H9 (cell line): ENCODE measurements at regions not wholly inside any gene's neighbourhood (a gene's known extent, or its start where the extent isn't known, plus 50 kb on each side); places are given as distances from the start of the nearest gene placed in this dataset.

ENCODE experiments used
- DNase-seq: peaks from one replicate; pipeline ENCODE4 v3.0.0-alpha.2; 2017
- H2AFZ ChIP-seq: one replicate; pipeline ENCODE4 v1.6.1; 2013; ENCODE audit warnings: mild to moderate bottlenecking, low read length, control low read depth, moderate library complexity
- H2AK5ac ChIP-seq: 2 replicates; pipeline ENCODE4 v1.6.1; 2013; ENCODE audit warnings: low read length, control low read depth, mixed read lengths; ENCODE audit not compliant: insufficient read length
- H2BK120ac ChIP-seq: one replicate; pipeline ENCODE4 v1.6.1; 2013; ENCODE audit warnings: low read depth, mild to moderate bottlenecking, low read length, control low read depth, inconsistent platforms; ENCODE audit not compliant: poor library complexity, severe bottlenecking
- H2BK12ac ChIP-seq: 2 replicates; pipeline ENCODE4 v1.6.1; 2013; ENCODE audit warnings: low read length, control low read depth, mixed read lengths, low read depth; ENCODE audit not compliant: insufficient read length
- H2BK15ac ChIP-seq: 2 replicates; pipeline ENCODE4 v1.6.1; 2013; ENCODE audit warnings: low read depth, low read length, control low read depth
- H2BK20ac ChIP-seq: one replicate; pipeline ENCODE4 v1.6.1; 2013; ENCODE audit warnings: low read depth, mild to moderate bottlenecking, low read length, control low read depth, inconsistent platforms; ENCODE audit not compliant: poor library complexity, severe bottlenecking
- H2BK5ac ChIP-seq: 2 replicates; pipeline ENCODE4 v1.6.1; 2013; ENCODE audit warnings: low read length, control low read depth, mixed read lengths; ENCODE audit not compliant: insufficient read length
- H3K14ac ChIP-seq: 2 replicates; pipeline ENCODE4 v1.6.1; 2013; ENCODE audit warnings: low read length, control low read depth; ENCODE audit not compliant: insufficient read depth
- H3K18ac ChIP-seq: 2 replicates; pipeline ENCODE4 v1.6.1; 2013; ENCODE audit warnings: low read depth, mild to moderate bottlenecking, mixed read lengths, low read length, control low read depth; ENCODE audit not compliant: insufficient read length
- H3K23ac ChIP-seq: 2 replicates; pipeline ENCODE4 v1.6.1; 2013; ENCODE audit warnings: low read length, control low read depth, mixed read lengths, low read depth; ENCODE audit not compliant: insufficient read length
- H3K23me2 ChIP-seq: 2 replicates; pipeline ENCODE4 v1.6.1; 2013; ENCODE audit warnings: low read depth, mild to moderate bottlenecking, mixed read lengths, low read length, control low read depth; ENCODE audit not compliant: insufficient read length, poor library complexity, severe bottlenecking
- H3K27ac ChIP-seq: 2 replicates; pipeline ENCODE4 v1.5.1; 2013; ENCODE audit warnings: low read length, control low read depth, mixed read lengths, low read depth; ENCODE audit not compliant: insufficient read length
- H3K27me3 ChIP-seq: 2 replicates; pipeline ENCODE4 v1.6.1; 2013; ENCODE audit warnings: low read length, control low read depth, inconsistent platforms; ENCODE audit not compliant: insufficient read depth
- H3K4ac ChIP-seq: 2 replicates; pipeline ENCODE4 v1.6.1; 2013; ENCODE audit warnings: low read depth, mild to moderate bottlenecking, control low read depth, inconsistent platforms, low read length, moderate library complexity
- H3K4me1 ChIP-seq: 2 replicates; pipeline ENCODE4 v1.6.1; 2013; ENCODE audit warnings: low read length, control low read depth, inconsistent platforms; ENCODE audit not compliant: insufficient read depth
- H3K4me2 ChIP-seq: 2 replicates; pipeline ENCODE4 v1.6.1; 2013; ENCODE audit warnings: low read length, control low read depth, mixed read lengths; ENCODE audit not compliant: insufficient read length, insufficient read depth
- H3K56ac ChIP-seq: 2 replicates; pipeline ENCODE4 v1.6.1; 2013; ENCODE audit warnings: low read depth, mild to moderate bottlenecking, mixed read lengths, low read length, control low read depth; ENCODE audit not compliant: insufficient read length
- H3K79me1 ChIP-seq: 2 replicates; pipeline ENCODE4 v1.6.1; 2013; ENCODE audit warnings: low read depth, mild to moderate bottlenecking, moderate library complexity, low read length, control low read depth, inconsistent platforms; ENCODE audit not compliant: insufficient read depth, poor library complexity, severe bottlenecking
- H3K79me2 ChIP-seq: 2 replicates; pipeline ENCODE4 v1.6.1; 2013; ENCODE audit warnings: low read length, control low read depth, inconsistent platforms; ENCODE audit not compliant: insufficient read depth
- H3K9ac ChIP-seq: 2 replicates; pipeline ENCODE4 v1.6.1; 2013; ENCODE audit warnings: low read length, control low read depth, mixed read lengths; ENCODE audit not compliant: insufficient read length; ENCODE audit errors: extremely low read depth
- H3K9me3 ChIP-seq: one replicate; pipeline ENCODE4 v1.6.1; 2013; ENCODE audit warnings: low read depth, low read length, inconsistent platforms; ENCODE audit not compliant: control insufficient read depth
- H3T11ph ChIP-seq: one replicate; pipeline ENCODE4 v1.6.1; 2013; ENCODE audit warnings: mild to moderate bottlenecking, low read length, control low read depth, inconsistent platforms
- H4K20me1 ChIP-seq: one replicate; pipeline ENCODE4 v1.6.1; 2013; ENCODE audit not compliant: control insufficient read depth, insufficient read length, insufficient read depth
- H4K5ac ChIP-seq: 2 replicates; pipeline ENCODE4 v1.6.1; 2013; ENCODE audit warnings: low read depth, mild to moderate bottlenecking, mixed read lengths, low read length, control low read depth; ENCODE audit not compliant: insufficient read length
- H4K8ac ChIP-seq: replicated peaks from 2 replicates; pipeline ENCODE4 v1.6.1; 2013; ENCODE audit warnings: low read length, control low read depth, mixed read lengths, low read depth; ENCODE audit not compliant: insufficient read length
- H4K91ac ChIP-seq: 2 replicates; pipeline ENCODE4 v1.6.1; 2013; ENCODE audit warnings: low read depth, mild to moderate bottlenecking, moderate library complexity, mixed read lengths, low read length, control low read depth; ENCODE audit not compliant: insufficient read length
- H3K27ac Mint-ChIP-seq, 3 experiments: 2 replicates in 2 of 3; 3 replicates in 1 of 3; pipeline ENCODE4 v1.8.0; 2020 to 2021; ENCODE audit warnings: mixed read lengths in 3 of 3, mild to moderate bottlenecking in 1 of 3, moderate library complexity in 1 of 3
- H3K27me3 Mint-ChIP-seq: 2 replicates; pipeline ENCODE4 v1.8.0; 2021; ENCODE audit warnings: low read depth, mild to moderate bottlenecking, moderate library complexity, mixed read lengths
- H3K36me3 Mint-ChIP-seq, 3 experiments: 2 replicates in 2 of 3; 3 replicates in 1 of 3; pipeline ENCODE4 v1.8.0; 2020 to 2021; ENCODE audit warnings: low read depth in 3 of 3, mixed read lengths in 3 of 3; ENCODE audit not compliant: insufficient read depth in 1 of 3
- H3K4me1 Mint-ChIP-seq, 2 experiments: 2 replicates each; pipeline ENCODE4 v1.8.0; 2020; ENCODE audit warnings: mixed read lengths in 2 of 2
- H3K4me3 Mint-ChIP-seq, 2 experiments: 2 replicates in 1 of 2; 3 replicates in 1 of 2; pipeline ENCODE4 v1.8.0; 2020 to 2021; ENCODE audit warnings: mild to moderate bottlenecking in 2 of 2, mixed read lengths in 2 of 2, moderate library complexity in 1 of 2
- H3K9me3 Mint-ChIP-seq, 2 experiments: 2 replicates in 1 of 2; 3 replicates in 1 of 2; pipeline ENCODE4 v1.8.0; 2020; ENCODE audit warnings: mild to moderate bottlenecking in 2 of 2, mixed read lengths in 2 of 2, moderate library complexity in 1 of 2
- WGBS: extraction: QIAGEN DNeasy Blood & Tissue Kit; methylation state at CpG from one replicate; pipeline ENCODE4 v1.1.7; 2013; ENCODE audit warnings: missing lambda C conversion rate, low lambda C conversion rate, mixed read lengths; ENCODE audit not compliant: insufficient read length; ENCODE audit errors: extremely low coverage; 5-methylcytosine and 5-hydroxymethylcytosine counted together
- TF ChIP-seq, protein P1 (sequence below): fragments of 200-600 bp; sonication (generic); conservative IDR thresholded peaks from 3 replicates; pipeline ENCODE4 v1.8.0; 2021; ENCODE audit warnings: antibody characterized with exemption, mild to moderate bottlenecking

DNA sequence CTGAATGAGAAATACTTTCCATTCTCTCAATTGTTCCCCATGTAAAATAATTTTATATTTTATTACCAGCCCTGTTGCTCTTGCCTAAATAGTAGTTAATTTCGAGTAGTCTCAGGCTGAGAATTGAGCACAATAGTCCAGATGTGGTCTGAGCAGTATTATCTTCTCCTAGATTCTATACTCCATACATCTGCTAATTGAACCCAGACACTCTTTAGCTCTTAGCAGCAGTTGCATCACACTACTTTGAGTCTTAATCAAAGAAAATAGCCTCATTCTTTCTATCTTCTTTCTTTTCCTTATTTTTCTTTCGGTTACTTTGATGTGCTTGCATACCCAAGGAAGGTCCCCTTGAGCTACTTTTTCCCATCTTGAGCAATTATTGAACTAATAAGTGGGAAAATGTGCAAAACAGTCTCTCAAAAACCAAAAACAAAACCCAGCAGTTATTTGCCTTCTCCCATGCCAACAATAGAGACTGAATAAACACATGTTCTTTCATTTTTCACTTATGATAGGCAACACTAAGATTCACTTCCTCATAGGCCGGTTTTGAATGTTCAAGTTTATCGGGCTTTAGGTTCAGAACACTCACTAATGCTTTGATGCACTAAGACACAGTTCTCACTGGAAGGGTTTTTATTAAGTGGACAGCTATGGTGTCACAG is 204.5 kb downstream of the POU4F1 start:
- Histone ChIP-seq H4K20me1 (no peaks in the 10 kb centered on the region), H4K91ac (no peak overlapping the region), H2BK20ac (no peak overlapping the region), H3T11ph (no peak overlapping the region), H3K79me2 (no peaks in the 10 kb centered on the region), H3K56ac (no peak overlapping the region), H3K14ac (no peak overlapping the region), H3K23me2 (no peaks in the 10 kb centered on the region), H3K18ac (no peak overlapping the region), H3K79me1 (no peaks in the 10 kb centered on the region), H3K4ac (no peak overlapping the region), H2BK5ac (no peak overlapping the region), H4K5ac (no peak overlapping the region), H3K27ac (no peak overlapping the region), H2AFZ (no peak overlapping the region), H3K27me3 (no peaks in the 10 kb centered on the region), H3K4me2 (no peak overlapping the region), H2BK12ac (no peak overlapping the region), H3K9ac (no peak overlapping the region), H3K23ac (no peak overlapping the region), H4K8ac (no peak overlapping the region), H2BK120ac (no peak overlapping the region), H2AK5ac (no peak overlapping the region), H3K9me3 (no peaks in the 10 kb centered on the region), H3K4me1 (peaks cover 2% of the 10 kb centered on the region; the same call in 1 of the 2 replicates), H2BK15ac (no peak overlapping the region)
- H3K4me1 Mint-ChIP-seq, result peaks cover 2 to 7% of the 10 kb centered on the region in 2 experiments
- H3K4me3 Mint-ChIP-seq, result no peak overlapping the region
- no peaks in the 10 kb centered on the region for H3K27me3 Mint-ChIP-seq
- no peak overlapping the region for H3K27ac Mint-ChIP-seq
- peaks cover 0 to 4% (median 2%) of the 10 kb centered on the region in 3 experiments; a peak in 1 of 7 replicates for H3K36me3 Mint-ChIP-seq
- H3K9me3 Mint-ChIP-seq, result peaks cover 0 to 4% of the 10 kb centered on the region in 2 experiments; a peak in 3 of 5 replicates
- TF ChIP-seq, protein P1, sequence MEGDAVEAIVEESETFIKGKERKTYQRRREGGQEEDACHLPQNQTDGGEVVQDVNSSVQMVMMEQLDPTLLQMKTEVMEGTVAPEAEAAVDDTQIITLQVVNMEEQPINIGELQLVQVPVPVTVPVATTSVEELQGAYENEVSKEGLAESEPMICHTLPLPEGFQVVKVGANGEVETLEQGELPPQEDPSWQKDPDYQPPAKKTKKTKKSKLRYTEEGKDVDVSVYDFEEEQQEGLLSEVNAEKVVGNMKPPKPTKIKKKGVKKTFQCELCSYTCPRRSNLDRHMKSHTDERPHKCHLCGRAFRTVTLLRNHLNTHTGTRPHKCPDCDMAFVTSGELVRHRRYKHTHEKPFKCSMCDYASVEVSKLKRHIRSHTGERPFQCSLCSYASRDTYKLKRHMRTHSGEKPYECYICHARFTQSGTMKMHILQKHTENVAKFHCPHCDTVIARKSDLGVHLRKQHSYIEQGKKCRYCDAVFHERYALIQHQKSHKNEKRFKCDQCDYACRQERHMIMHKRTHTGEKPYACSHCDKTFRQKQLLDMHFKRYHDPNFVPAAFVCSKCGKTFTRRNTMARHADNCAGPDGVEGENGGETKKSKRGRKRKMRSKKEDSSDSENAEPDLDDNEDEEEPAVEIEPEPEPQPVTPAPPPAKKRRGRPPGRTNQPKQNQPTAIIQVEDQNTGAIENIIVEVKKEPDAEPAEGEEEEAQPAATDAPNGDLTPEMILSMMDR, result no peak
- no CpG with 5 or more reads among the region's 4 CpGs for WGBS
- DNase-seq, result no peak
